B cell (primary cell): ENCODE measurements at regions not wholly inside any gene's neighbourhood (a gene's known extent, or its start where the extent isn't known, plus 50 kb on each side); places are given as distances from the start of the nearest gene placed in this dataset.

Experiments
- ATAC-seq: fragments of 200-7000 bp; cut with Tn5 transposase; one replicate; pipeline ENCODE4 v1.10.0; 2021; ENCODE audit warnings: low read depth, mild to moderate bottlenecking, moderate number of reproducible peaks, moderate library complexity
- CTCF ChIA-PET: fragments of 350-600 bp; sonication (Branson Sonifier 250); formaldehyde crosslinking; loops from one replicate; lab custom pipeline; 2021; ENCODE audit warnings: antibody characterized with exemption, inconsistent platforms; lab: Charles Lee
- POLR2A ChIA-PET: fragments of 350-600 bp; sonication (Branson Sonifier 250); formaldehyde crosslinking; loops from one replicate; lab custom pipeline; 2021; ENCODE audit warnings: antibody characterized with exemption; lab: Charles Lee
- DNase-seq: peaks from one replicate; pipeline ENCODE4 v3.0.0; 2013
- H2AFZ ChIP-seq: 2 replicates; pipeline ENCODE4 v1.6.1; 2012; ENCODE audit warnings: mild to moderate bottlenecking, low read depth, low read length; ENCODE audit not compliant: insufficient read depth, poor library complexity, severe bottlenecking
- H3K27ac ChIP-seq, 2 donors: 1 replicate in 1 of 2; 2 replicates in 1 of 2; pipeline ENCODE4 v1.5.1; 2012 to 2013; ENCODE audit warnings: low read length in 2 of 2, mild to moderate bottlenecking in 2 of 2, moderate library complexity in 1 of 2
- H3K27me3 ChIP-seq, 4 experiments: fragments of 200-600 bp in 1 of 4; sonication (generic) in 1 of 4; replicated peaks in 1 of 4; 1 replicate in 2 of 4; 2 replicates in 2 of 4; pipeline versions ENCODE4 v1.6.1 to v1.7.0; 2013 to 2016; ENCODE audit warnings: low read length in 3 of 4, mild to moderate bottlenecking in 2 of 4, mixed read lengths in 1 of 4, moderate library complexity in 1 of 4; ENCODE audit not compliant: insufficient read depth in 4 of 4, control insufficient read depth in 3 of 4; ENCODE audit errors: control extremely low read depth in 1 of 4
- H3K36me3 ChIP-seq, 2 experiments: replicated peaks in 1 of 2; 1 replicate in 1 of 2; 2 replicates in 1 of 2; pipeline versions ENCODE4 v1.6.1 to v1.7.1; 2013; ENCODE audit warnings: low read length in 1 of 2; ENCODE audit not compliant: insufficient read depth in 2 of 2, control insufficient read depth in 1 of 2; ENCODE audit errors: control extremely low read depth in 1 of 2, extremely low read depth in 1 of 2
- H3K4me1 ChIP-seq, 2 donors: fragments of 200-600 bp in 1 of 2; sonication (generic) in 1 of 2; 1 replicate in 1 of 2; 2 replicates in 1 of 2; pipeline versions ENCODE4 v1.5.1 to v1.6.1; 2013 to 2017; ENCODE audit warnings: low read length in 2 of 2; ENCODE audit not compliant: control insufficient read depth in 2 of 2, insufficient read depth in 2 of 2
- H3K4me2 ChIP-seq: replicated peaks from 2 replicates; pipeline ENCODE3; 2012; ENCODE audit warnings: mild to moderate bottlenecking, low read depth, low read length; ENCODE audit not compliant: poor library complexity, severe bottlenecking
- H3K4me3 ChIP-seq, 5 experiments: fragments of 200-600 bp in 1 of 5; sonication (generic) in 1 of 5; 1 replicate in 3 of 5; 2 replicates in 2 of 5; pipeline versions ENCODE4 v1.5.1 to v1.7.0; 2011 to 2016; ENCODE audit warnings: low read length in 4 of 5, mild to moderate bottlenecking in 4 of 5, low read depth in 2 of 5, control low read depth in 1 of 5, moderate library complexity in 1 of 5; ENCODE audit not compliant: insufficient read depth in 1 of 5; ENCODE audit errors: control extremely low read depth in 1 of 5, extremely low read depth in 1 of 5
- H3K79me2 ChIP-seq: fragments of 200-600 bp; sonication (generic); one replicate; pipeline ENCODE4 v1.6.0; 2016; ENCODE audit warnings: low read length; ENCODE audit not compliant: control insufficient read depth, insufficient read depth
- H3K9ac ChIP-seq: fragments of 200-600 bp; sonication (generic); 2 replicates; pipeline ENCODE4 v1.6.1; 2017; ENCODE audit warnings: mild to moderate bottlenecking, low read length, moderate library complexity
- H3K9me3 ChIP-seq, 3 donors: one replicate each; pipeline versions ENCODE4 v1.6.1 to v1.7.1; 2013; ENCODE audit warnings: low read length in 2 of 3; ENCODE audit not compliant: control insufficient read depth in 2 of 3, insufficient read depth in 1 of 3; ENCODE audit errors: control extremely low read depth in 1 of 3
- H4K20me1 ChIP-seq: 2 replicates; pipeline ENCODE4 v1.6.0; 2012; ENCODE audit warnings: mild to moderate bottlenecking, low read length; ENCODE audit not compliant: insufficient read depth, control insufficient read depth, poor library complexity, severe bottlenecking
- H3K27ac Mint-ChIP-seq: one replicate; pipeline ENCODE4 v1.8.0; 2021; ENCODE audit warnings: mixed read lengths
- H3K27me3 Mint-ChIP-seq: one replicate; pipeline ENCODE4 v1.8.0; 2021; ENCODE audit warnings: mixed read lengths
- H3K4me1 Mint-ChIP-seq: one replicate; pipeline ENCODE4 v1.8.0; 2021; ENCODE audit warnings: mixed read lengths
- H3K4me3 Mint-ChIP-seq: one replicate; pipeline ENCODE4 v1.8.0; 2021; ENCODE audit warnings: mixed read lengths
- H3K9me3 Mint-ChIP-seq: one replicate; pipeline ENCODE4 v1.8.0; 2022; ENCODE audit warnings: mixed read lengths; ENCODE audit not compliant: insufficient read depth
- CTCF ChIP-seq: fragments of 200-600 bp; IDR thresholded peaks from one replicate; pipeline ENCODE4 v1.8.0; 2022; ENCODE audit warnings: antibody characterized with exemption, mild to moderate bottlenecking
- EZH2 ChIP-seq: IDR thresholded peaks from 2 replicates; pipeline ENCODE4 v1.6.1; 2012; ENCODE audit warnings: borderline replicate concordance, low read depth, mild to moderate bottlenecking, moderate library complexity, low read length; ENCODE audit not compliant: insufficient read depth, poor library complexity, severe bottlenecking
- WGBS: methylation state at CpG from one replicate; pipeline ENCODE4 v1.1.5; 2013; ENCODE audit warnings: missing lambda C conversion rate; ENCODE audit not compliant: insufficient coverage; 5-methylcytosine and 5-hydroxymethylcytosine counted together
- intact Hi-C: fragments of 100-400 bp; cut with micrococcal nuclease; formaldehyde crosslinking; loops from one replicate; pipeline ENCODE4 v1.10.0; 2022

GRCh38 chr10:123502983-123503382 is 163.2 kb upstream of the GPR26 start:
- Mint-ChIP-seq H3K27me3 (no peaks in the 10 kb centered on the region), H3K4me3 (no peak overlapping the region), H3K9me3 (no peaks in the 10 kb centered on the region), H3K27ac (no peak overlapping the region), H3K4me1 (peaks cover 9% of the 10 kb centered on the region)
- H3K4me3 ChIP-seq = no peak overlapping the region
- H3K27ac ChIP-seq = no peak overlapping the region
- H3K9ac ChIP-seq = no peak overlapping the region
- H3K4me1 ChIP-seq = no peaks in the 10 kb centered on the region
- CTCF ChIA-PET = no interaction called here
- H3K36me3 ChIP-seq = no peaks in the 10 kb centered on the region
- no peak for DNase-seq
- WGBS = no CpG with 5 or more reads among the region's 1 CpG
- H2AFZ ChIP-seq = no peak overlapping the region
- H3K79me2 ChIP-seq = no peaks in the 10 kb centered on the region
- no peak for TF ChIP-seq EZH2
- ATAC-seq = no peak
- intact Hi-C loops = no loop called here
- no peaks in the 10 kb centered on the region for H3K9me3 ChIP-seq
- H3K27me3 ChIP-seq = no peaks in the 10 kb centered on the region
- no peak overlapping the region for H3K4me2 ChIP-seq
- POLR2A ChIA-PET = no interaction called here
- H4K20me1 ChIP-seq = no peaks in the 10 kb centered on the region

DNA sequence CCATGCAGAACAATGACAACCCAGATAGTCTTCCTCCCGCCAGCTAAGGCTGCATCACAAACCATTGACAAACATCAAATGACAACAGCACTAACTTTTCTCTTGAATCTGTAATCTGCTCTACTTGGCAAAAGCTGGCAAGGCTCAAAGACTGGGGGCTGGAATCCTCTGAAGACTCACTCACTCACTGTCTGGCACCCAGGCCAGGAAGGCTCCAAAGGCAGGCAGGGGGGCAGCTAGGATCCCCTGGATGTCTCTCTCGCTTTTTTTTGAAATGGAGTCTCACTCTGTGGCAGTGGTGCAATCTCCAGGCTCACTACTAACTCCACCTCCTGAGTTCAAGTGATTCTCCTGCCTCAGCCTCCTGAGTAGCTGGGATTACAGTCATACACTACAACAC is 159.7 kb upstream of the GPR26 start:
- ChIA-PET POLR2A (no interaction called here), CTCF (interaction anchor here (0.7 kb wide), 1 partner anchor 182 kb away, joined by 3 read pairs; no protein-coding TSS in a partner anchor)
- Mint-ChIP-seq H3K27ac (no peak overlapping the region), H3K4me3 (no peak overlapping the region), H3K27me3 (no peaks in the 10 kb centered on the region), H3K4me1 (peaks cover 9% of the 10 kb centered on the region), H3K9me3 (no peaks in the 10 kb centered on the region)
- Histone ChIP-seq H3K4me1 (no peaks in the 10 kb centered on the region), H3K27ac (no peak overlapping the region), H4K20me1 (no peaks in the 10 kb centered on the region), H3K36me3 (no peaks in the 10 kb centered on the region), H3K9me3 (no peaks in the 10 kb centered on the region), H3K4me2 (no peak overlapping the region), H3K79me2 (no peaks in the 10 kb centered on the region), H3K4me3 (no peak overlapping the region), H2AFZ (no peak overlapping the region), H3K27me3 (no peaks in the 10 kb centered on the region), H3K9ac (no peak overlapping the region)
- DNase-seq (no peak), ATAC-seq (no peak)
- TF ChIP-seq EZH2 (no peak), CTCF (no peak)
- intact Hi-C loops = no loop called here
- 100% methylated on average over 1 of the region's 2 CpGs for WGBS
